ENCODE measurements at regions not wholly inside any gene's neighbourhood (a gene's known extent, or its start where the extent isn't known, plus 50 kb on each side); places are given as distances from the start of the nearest gene placed in this dataset.

DNA sequence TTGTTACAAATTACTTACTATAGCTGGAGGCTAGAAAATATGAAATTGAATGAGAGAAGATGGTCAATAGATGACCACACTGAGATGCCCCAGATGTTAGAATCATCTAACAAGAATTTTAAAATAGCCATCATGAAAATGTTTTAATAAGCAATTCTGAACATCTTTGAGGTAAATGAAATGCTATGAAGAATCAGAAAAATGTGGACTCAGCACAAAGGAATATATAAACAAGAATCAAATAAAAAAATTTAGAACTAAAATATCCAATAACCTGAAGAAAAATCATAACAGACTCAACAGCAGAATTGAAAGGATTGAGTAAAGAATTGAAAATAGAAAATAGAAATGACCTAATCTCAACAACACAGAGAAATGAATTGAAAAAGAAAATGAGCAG lies 248.5 kb downstream of the PRDM9 start (continued):
- no peak for TF ChIP-seq CREB1 (IDR thresholded peaks at IDR 0.05; ENCODE audit: low read depth)
- no peak for TF ChIP-seq NBN (IDR thresholded peaks at IDR 0.05)
- no peak for TF ChIP-seq GATAD2B (conservative IDR thresholded peaks at IDR 0.05; ENCODE audit: low read depth)
- TF ChIP-seq, protein P1, sequence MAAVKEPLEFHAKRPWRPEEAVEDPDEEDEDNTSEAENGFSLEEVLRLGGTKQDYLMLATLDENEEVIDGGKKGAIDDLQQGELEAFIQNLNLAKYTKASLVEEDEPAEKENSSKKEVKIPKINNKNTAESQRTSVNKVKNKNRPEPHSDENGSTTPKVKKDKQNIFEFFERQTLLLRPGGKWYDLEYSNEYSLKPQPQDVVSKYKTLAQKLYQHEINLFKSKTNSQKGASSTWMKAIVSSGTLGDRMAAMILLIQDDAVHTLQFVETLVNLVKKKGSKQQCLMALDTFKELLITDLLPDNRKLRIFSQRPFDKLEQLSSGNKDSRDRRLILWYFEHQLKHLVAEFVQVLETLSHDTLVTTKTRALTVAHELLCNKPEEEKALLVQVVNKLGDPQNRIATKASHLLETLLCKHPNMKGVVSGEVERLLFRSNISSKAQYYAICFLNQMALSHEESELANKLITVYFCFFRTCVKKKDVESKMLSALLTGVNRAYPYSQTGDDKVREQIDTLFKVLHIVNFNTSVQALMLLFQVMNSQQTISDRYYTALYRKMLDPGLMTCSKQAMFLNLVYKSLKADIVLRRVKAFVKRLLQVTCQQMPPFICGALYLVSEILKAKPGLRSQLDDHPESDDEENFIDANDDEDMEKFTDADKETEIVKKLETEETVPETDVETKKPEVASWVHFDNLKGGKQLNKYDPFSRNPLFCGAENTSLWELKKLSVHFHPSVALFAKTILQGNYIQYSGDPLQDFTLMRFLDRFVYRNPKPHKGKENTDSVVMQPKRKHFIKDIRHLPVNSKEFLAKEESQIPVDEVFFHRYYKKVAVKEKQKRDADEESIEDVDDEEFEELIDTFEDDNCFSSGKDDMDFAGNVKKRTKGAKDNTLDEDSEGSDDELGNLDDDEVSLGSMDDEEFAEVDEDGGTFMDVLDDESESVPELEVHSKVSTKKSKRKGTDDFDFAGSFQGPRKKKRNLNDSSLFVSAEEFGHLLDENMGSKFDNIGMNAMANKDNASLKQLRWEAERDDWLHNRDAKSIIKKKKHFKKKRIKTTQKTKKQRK (IDR thresholded peaks at IDR 0.05; ENCODE audit: low read depth, low read length) = no peak
- no peak for TF ChIP-seq NFYB (IDR thresholded peaks at IDR 0.05; ENCODE audit: insufficient read depth, low read depth, low read length)
- TF ChIP-seq RUNX3 (IDR thresholded peaks at IDR 0.05; ENCODE audit: low read length) = no peak
- no peak for TF ChIP-seq SMARCA5 (IDR thresholded peaks at IDR 0.05)

DNA sequence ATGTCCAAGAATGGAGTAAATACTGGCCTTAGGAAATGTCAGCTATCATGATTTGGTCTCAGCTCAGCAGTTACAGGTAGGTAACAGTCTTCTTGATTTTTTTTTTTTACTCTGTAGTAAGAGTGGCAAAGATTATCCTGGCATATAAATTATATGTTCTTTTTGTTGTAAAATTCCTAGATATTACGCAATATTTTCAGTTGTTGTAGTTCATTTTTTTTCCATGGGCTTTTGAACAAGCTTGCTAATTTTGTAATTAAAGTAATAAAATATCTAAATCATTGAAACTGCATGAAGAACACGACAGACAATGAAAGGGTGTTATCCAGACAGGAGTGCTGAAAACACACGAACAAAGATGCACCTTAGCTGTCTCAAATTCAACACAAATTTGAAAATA lies 249.4 kb downstream of the PRDM9 start:
- Histone ChIP-seq H3K9me3 (replicated peaks; ENCODE audit: control insufficient read depth, insufficient read depth, low read length) (no peaks in the 10 kb centered on the region), H3K27me3 (replicated peaks in 1 of 2; ENCODE audit: control insufficient read depth in 2 of 2, insufficient read depth in 2 of 2, low read length in 1 of 2) (no peaks in the 10 kb centered on the region), H3K4me1 (ENCODE audit: control insufficient read depth, insufficient read depth, low read length) (no peaks in the 10 kb centered on the region), H3K36me3 (ENCODE audit: control insufficient read depth in 2 of 2, insufficient read depth in 2 of 2, low read length in 1 of 2) (no peaks in the 10 kb centered on the region), H3K4me3 (no peak overlapping the region), H3K27ac (ENCODE audit: control insufficient read depth, insufficient read depth) (no peak overlapping the region), H4K20me1 (ENCODE audit: control insufficient read depth, insufficient read depth) (no peaks in the 10 kb centered on the region), H3K4me2 (ENCODE audit: control insufficient read depth, insufficient read depth) (no peak overlapping the region), H2AFZ (ENCODE audit: control insufficient read depth, low read depth, low read length) (no peak overlapping the region), H3K9ac (ENCODE audit: control insufficient read depth, insufficient read depth, low read length) (no peak overlapping the region), H3K79me2 (ENCODE audit: control insufficient read depth, insufficient read depth, low read length) (no peaks in the 10 kb centered on the region)
- BruUV-seq (replicated peaks) = no TSS peak
- no peak for DNase-seq (ENCODE audit: low read depth, low spot score)
- TF ChIP-seq FOXM1 (IDR thresholded peaks at IDR 0.05; ENCODE audit: low read depth, low read length) (no peak), HDGF (IDR thresholded peaks at IDR 0.05) (no peak)
- intact Hi-C loops (cut with micrococcal nuclease; ENCODE audit: unreplicated experiment) (no loop called here), in situ Hi-C loops (cut with MboI) (no loop called here)
- POLR2A ChIA-PET = no interaction called here
- RAD21 ChIA-PET (ENCODE audit: unreplicated experiment) = no interaction called here
- ATAC-seq = no peak
- SMC1A ChIA-PET (ENCODE audit: uncharacterized antibody, unreplicated experiment) = no interaction called here
- WGBS (ENCODE audit: insufficient coverage, insufficient replicate concordance, low lambda C conversion rate, missing lambda C conversion rate) = 9% methylated on average over 3 of the region's 3 CpGs
- FAIRE-seq = no peak
- CTCF ChIA-PET = no interaction called here

Data from GM12878 (cell line).